Pancreas (tissue), 10 donors: ENCODE measurements at regions not wholly inside any gene's neighbourhood (a gene's known extent, or its start where the extent isn't known, plus 50 kb on each side); places are given as distances from the start of the nearest gene placed in this dataset.

Experiments
- ATAC-seq, 4 donors: fragments of 200-7000 bp; cut with Tn5 transposase; one replicate each; pipeline versions ENCODE4 v1.8.0 to v1.9.1; 2020; ENCODE audit warnings: mild to moderate bottlenecking in 4 of 4, moderate library complexity in 4 of 4
- DNase-seq, 6 donors: peaks; one replicate each; pipeline ENCODE4 v3.0.0-alpha.2; 2020
- FAIRE-seq: peaks from 2 replicates; lab custom pipeline; 2012; peaks lifted over from hg19 to GRCh38; lab: Jason Lieb, UNC
- H3K27ac ChIP-seq, 4 donors: fragments of 200-600 bp; sonication (generic); 1 replicate in 3 of 4; 2 replicates in 1 of 4; pipeline versions ENCODE4 v1.5.0 to v1.8.0; 2020
- H3K27me3 ChIP-seq, 4 donors: fragments of 200-600 bp; one replicate each; pipeline ENCODE4 v1.8.0; 2021
- H3K36me3 ChIP-seq, 3 donors: fragments of 200-600 bp; sonication (generic) in 1 of 3; one replicate each; pipeline versions ENCODE4 v1.5.0 to v1.8.0; 2020 to 2021
- H3K4me1 ChIP-seq, 3 donors: fragments of 200-600 bp; one replicate each; pipeline ENCODE4 v1.8.0; 2021
- H3K4me3 ChIP-seq, 4 donors: fragments of 200-600 bp; sonication (generic) in 2 of 4; one replicate each; pipeline versions ENCODE4 v1.5.0 to v1.8.0; 2020 to 2021
- H3K9me3 ChIP-seq, 4 donors: fragments of 200-600 bp; one replicate each; pipeline ENCODE4 v1.8.0; 2021
- WGBS, 2 donors: extraction: QIAGEN DNeasy Blood & Tissue Kit; methylation state at CpG; one replicate each; pipeline ENCODE4 v1.1.7; 2013; 5-methylcytosine and 5-hydroxymethylcytosine counted together
- intact Hi-C, 3 donors: fragments of 100-400 bp; cut with DNase I; formaldehyde crosslinking; loops; one replicate each; pipeline versions ENCODE4 v1.11.1 to v1.14.2; 2022
- TF ChIP-seq, protein P1 (sequence below), 4 donors: fragments of 200-600 bp; sonication (generic) in 3 of 4; IDR thresholded peaks; one replicate each; pipeline versions ENCODE4 v1.5.0 to v1.8.0; 2021; ENCODE audit warnings: antibody characterized with exemption in 4 of 4
- donor health status: healthy with polysubstance abuse.
- donor health status: DM: no; HTN: no; CAD: no; lungs with moderate emphysema.
- donor health status: DM: no; HTN: no; CAD: no.
- donor health status: control.
- donor health status: control.
- donor health status: Bipolar disorder and iron deficiency.
- donor health status: DM: yes; HTN: yes; CAD: no.
- donor health status: DM: no; HTN: no; CAD: no.
- donor health status: DM: no; HTN: no; CAD: no.
- donor health status: DM: yes; HTN: yes; CAD: no.

DNA sequence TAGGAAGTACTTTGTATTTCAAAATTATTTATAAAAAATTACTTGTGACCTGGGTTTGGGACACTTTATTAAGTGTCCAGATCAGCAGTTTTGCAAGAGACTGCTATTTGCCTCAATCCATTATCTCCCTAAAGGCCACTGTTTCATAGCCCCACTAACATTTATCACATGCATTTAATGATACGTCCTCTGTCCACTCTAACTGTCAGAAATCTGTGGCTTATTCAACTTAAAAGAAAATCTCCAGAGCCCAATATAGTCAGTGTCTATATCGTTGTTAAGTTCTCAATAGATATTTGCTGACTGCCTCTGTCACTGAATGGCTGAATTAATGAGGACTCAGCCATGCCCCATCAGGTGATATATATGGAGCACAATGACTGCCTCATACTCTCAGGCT, 553.9 kb upstream of the POM121L12 start:
- Histone ChIP-seq H3K36me3 (no peaks in the 10 kb centered on the region), H3K4me1 (no peaks in the 10 kb centered on the region), H3K4me3 (no peak overlapping the region), H3K27ac (no peak overlapping the region), H3K27me3 (no peaks in the 10 kb centered on the region), H3K9me3 (no peaks in the 10 kb centered on the region)
- intact Hi-C loops, result no loop called here
- 38 to 57% methylated on average over 2 of the region's 2 CpGs for WGBS, 2 donors
- no peak for DNase-seq
- no peak for FAIRE-seq
- ATAC-seq, result no peak
- TF ChIP-seq, protein P1, sequence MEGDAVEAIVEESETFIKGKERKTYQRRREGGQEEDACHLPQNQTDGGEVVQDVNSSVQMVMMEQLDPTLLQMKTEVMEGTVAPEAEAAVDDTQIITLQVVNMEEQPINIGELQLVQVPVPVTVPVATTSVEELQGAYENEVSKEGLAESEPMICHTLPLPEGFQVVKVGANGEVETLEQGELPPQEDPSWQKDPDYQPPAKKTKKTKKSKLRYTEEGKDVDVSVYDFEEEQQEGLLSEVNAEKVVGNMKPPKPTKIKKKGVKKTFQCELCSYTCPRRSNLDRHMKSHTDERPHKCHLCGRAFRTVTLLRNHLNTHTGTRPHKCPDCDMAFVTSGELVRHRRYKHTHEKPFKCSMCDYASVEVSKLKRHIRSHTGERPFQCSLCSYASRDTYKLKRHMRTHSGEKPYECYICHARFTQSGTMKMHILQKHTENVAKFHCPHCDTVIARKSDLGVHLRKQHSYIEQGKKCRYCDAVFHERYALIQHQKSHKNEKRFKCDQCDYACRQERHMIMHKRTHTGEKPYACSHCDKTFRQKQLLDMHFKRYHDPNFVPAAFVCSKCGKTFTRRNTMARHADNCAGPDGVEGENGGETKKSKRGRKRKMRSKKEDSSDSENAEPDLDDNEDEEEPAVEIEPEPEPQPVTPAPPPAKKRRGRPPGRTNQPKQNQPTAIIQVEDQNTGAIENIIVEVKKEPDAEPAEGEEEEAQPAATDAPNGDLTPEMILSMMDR (IDR thresholded peaks at IDR 0.05), result no peak

DNA sequence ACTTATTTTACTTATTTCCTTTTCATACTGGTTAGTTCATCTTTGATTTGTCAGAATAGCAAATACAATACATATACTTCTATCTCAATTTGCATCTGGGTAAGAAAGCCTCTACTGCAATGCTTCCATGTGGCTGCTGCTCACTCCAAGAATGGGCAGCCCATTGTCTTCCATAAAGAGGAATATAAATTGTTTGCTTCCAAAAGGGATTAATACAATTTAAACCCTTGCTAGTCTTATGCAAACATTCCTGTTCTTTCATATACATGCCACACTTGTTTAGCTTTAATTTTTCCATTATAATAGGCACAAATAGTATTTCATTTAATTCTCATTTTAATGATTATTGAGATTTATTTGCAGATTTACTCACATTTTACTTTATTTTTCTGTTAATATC, 555.4 kb upstream of the POM121L12 start:
- FAIRE-seq, result no peak
- ATAC-seq, result no peak
- no peaks in the 10 kb centered on the region for H3K27me3 ChIP-seq
- intact Hi-C loops, result no loop called here
- no peaks in the 10 kb centered on the region for H3K9me3 ChIP-seq
- no peak for DNase-seq
- no peaks in the 10 kb centered on the region for H3K36me3 ChIP-seq
- TF ChIP-seq, protein P1 (IDR thresholded peaks at IDR 0.05), result no peak
- H3K4me3 ChIP-seq, result no peak overlapping the region
- H3K4me1 ChIP-seq, result no peaks in the 10 kb centered on the region
- no peak overlapping the region for H3K27ac ChIP-seq

GRCh38 chr7:52475001-52475582, 560.3 kb upstream of the POM121L12 start:
- no peaks in the 10 kb centered on the region for H3K36me3 ChIP-seq
- TF ChIP-seq, protein P1 (IDR thresholded peaks at IDR 0.05), result no peak
- intact Hi-C loops, result no loop called here
- H3K27me3 ChIP-seq, result no peaks in the 10 kb centered on the region
- FAIRE-seq (no peak), DNase-seq (no peak), ATAC-seq (no peak)
- H3K27ac ChIP-seq, result no peak overlapping the region
- H3K9me3 ChIP-seq, result no peaks in the 10 kb centered on the region
- no peaks in the 10 kb centered on the region for H3K4me1 ChIP-seq
- H3K4me3 ChIP-seq, result no peak overlapping the region

DNA sequence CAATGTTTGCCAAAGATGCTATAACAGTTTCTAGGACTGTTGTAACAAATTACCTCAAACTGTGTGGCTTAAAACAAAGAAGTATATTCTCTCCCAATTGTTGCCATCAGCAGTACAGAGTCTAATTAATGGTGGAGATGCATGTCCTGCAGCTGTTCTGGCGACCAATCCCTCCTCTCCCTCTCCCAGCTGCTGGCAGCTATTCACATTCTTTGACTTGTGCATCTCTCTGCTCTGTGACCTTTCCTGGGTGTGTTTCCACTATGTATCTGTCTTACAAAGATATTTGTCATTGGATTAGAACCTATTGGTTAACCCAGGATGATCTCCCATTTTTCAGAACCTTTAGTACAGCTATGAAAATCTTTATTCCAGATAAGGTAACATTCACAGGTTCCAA, 561.7 kb upstream of the POM121L12 start:
- no peak for FAIRE-seq
- DNase-seq, result no peak
- WGBS, 2 donors, result 21 to 41% methylated on average over 1 of the region's 1 CpG
- Histone ChIP-seq H3K4me3 (no peak overlapping the region), H3K27ac (no peak overlapping the region), H3K27me3 (no peaks in the 10 kb centered on the region), H3K4me1 (no peaks in the 10 kb centered on the region), H3K36me3 (no peaks in the 10 kb centered on the region), H3K9me3 (no peaks in the 10 kb centered on the region)
- TF ChIP-seq, protein P1 (IDR thresholded peaks at IDR 0.05), result no peak
- intact Hi-C loops, result no loop called here
- no peak for ATAC-seq

DNA sequence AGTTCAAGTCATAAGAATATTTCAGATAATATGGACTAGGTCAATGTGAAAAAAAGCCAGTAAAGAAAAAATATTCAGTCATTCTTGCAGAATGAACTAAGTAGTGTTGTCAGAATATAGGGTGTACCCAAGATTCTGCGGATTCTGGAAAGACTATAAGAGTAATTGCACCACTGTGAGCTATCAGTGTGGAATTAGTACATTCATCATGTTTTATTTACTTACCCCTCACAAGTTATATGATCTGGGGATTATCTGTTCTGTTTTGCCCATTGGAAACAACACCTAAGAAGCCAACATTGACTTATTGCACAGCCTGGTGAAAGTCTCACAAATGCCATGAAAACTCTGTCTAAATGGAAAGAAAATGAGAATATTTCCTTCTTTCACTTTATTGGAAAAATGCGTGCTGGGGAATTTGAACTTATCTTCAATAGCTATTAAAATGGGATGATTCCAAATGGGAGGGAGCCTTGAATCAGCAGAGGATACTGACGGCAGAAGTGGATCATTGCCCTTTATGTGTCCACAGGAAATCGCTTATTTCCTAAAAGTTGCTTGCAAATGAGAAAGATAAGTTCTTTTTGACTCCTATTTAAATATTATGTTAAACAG, 563.3 kb upstream of the POM121L12 start:
- no peaks in the 10 kb centered on the region for H3K9me3 ChIP-seq
- TF ChIP-seq, protein P1 (IDR thresholded peaks at IDR 0.05), result no peak
- no peaks in the 10 kb centered on the region for H3K27me3 ChIP-seq
- H3K36me3 ChIP-seq, result no peaks in the 10 kb centered on the region
- FAIRE-seq (no peak), ATAC-seq (no peak), DNase-seq (no peak)
- H3K4me3 ChIP-seq, result no peak overlapping the region
- intact Hi-C loops, result no loop called here
- H3K27ac ChIP-seq, result no peak overlapping the region
- no peaks in the 10 kb centered on the region for H3K4me1 ChIP-seq
- 55 to 67% methylated on average over 4 of the region's 4 CpGs for WGBS, 2 donors
